ENCODE measurements at regions not wholly inside any gene's neighbourhood (a gene's known extent, or its start where the extent isn't known, plus 50 kb on each side); places are given as distances from the start of the nearest gene placed in this dataset.

DNA sequence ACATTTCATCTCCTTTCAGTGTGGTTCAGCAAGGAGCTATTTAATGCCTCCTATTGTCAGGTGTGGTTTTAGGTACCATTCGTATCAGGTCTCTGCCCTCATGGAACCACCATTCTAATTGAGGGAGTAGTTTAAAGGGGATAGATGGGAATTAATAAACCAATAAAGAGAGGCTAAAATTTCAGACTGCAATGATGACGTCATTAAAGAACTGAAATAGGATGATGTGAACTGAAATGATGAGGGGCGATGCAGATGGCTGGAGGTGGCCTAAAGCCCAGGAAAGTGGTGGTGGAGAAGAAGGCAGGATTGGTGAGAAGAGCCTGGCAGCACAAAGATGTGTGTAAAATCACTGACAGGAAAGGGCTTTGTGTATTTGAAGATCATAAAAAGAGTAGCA lies 148.9 kb upstream of the RBFOX1 start:
- no peak for DNase-seq

- DNase-seq: no peak
Observed at GRCh38 chr16:7182510-7183109, 150.0 kb upstream of the RBFOX1 start.

GRCh38 chr16:7177875-7178274 lies 154.8 kb upstream of the RBFOX1 start:
- DNase-seq: no peak

- DNase-seq: no peak
Observed at GRCh38 chr16:7171151-7171550, 161.5 kb upstream of the RBFOX1 start.

GRCh38 chr16:7167626-7168025 lies 165.0 kb upstream of the RBFOX1 start:
- no peak for DNase-seq

DNA sequence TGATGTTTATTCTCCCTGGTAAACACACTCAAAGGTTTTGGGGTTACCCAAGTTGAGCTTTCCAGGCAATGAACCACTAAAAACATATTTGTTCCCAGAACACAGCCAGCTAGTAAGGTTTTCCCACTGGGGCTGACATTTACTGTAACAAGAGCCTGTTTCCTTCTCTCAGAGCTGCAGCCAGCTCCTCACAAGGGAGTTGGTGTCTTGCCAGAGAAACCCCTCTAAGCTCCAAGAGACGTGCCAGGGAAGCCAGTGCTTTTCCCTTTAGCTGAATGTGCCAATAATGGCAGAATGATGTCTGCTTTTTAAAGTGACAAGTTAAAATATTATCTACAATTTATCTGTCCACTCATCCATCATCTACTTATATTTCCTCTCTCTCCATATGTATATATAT lies 170.8 kb upstream of the RBFOX1 start:
- no peak for DNase-seq

DNA sequence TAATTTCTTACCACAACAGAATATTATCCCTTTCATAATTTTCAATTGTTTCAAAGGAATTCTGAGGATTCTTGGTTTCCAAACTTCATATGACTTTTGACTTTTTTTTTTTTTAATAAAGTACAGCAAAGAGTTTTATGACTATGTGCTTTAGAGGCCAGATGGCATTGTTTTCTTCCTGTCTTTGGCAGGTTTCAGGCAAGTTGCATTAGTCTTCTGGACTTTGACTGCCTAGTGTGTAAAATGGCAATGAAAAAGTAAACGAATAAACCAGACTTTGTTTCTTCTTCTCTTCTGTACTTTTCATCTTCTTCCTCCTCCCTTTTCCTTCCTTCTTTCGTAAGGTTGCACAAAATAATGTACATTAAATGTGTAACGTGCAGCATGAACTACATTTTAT lies 172.6 kb upstream of the RBFOX1 start:
- DNase-seq: no peak

DNA sequence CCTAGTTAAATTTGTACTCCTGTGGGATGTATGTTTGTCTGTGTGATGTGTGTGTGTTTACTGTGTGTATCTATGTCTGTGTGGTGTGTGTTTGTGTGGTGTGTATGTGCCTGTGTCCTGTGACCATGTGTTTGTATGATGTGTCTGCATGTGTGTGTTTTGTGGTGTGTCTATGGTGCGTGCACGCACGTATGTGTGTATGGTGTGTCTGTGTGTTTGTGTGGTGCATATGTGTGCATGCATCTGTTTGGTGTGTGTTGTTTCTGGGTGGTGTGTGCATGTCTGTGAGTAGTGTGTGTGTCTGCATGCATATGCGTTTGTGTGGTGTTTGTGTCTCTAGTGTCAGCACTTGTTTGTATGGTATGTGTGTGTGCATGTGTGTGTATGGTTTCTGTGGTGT lies 174.2 kb upstream of the RBFOX1 start:
- DNase-seq: no peak

- no peak for DNase-seq
Observed at GRCh38 chr16:7150230-7150629, 182.4 kb upstream of the RBFOX1 start.

GRCh38 chr16:7148606-7149005 lies 184.0 kb upstream of the RBFOX1 start:
- no peak for DNase-seq

- DNase-seq: no peak
Observed at GRCh38 chr16:7140899-7141298, 191.7 kb upstream of the RBFOX1 start.

- DNase-seq: no peak
Observed at GRCh38 chr16:7137560-7138330, 194.9 kb upstream of the RBFOX1 start.

GRCh38 chr16:7132465-7132864 lies 200.2 kb upstream of the RBFOX1 start:
- no peak for DNase-seq

DNA sequence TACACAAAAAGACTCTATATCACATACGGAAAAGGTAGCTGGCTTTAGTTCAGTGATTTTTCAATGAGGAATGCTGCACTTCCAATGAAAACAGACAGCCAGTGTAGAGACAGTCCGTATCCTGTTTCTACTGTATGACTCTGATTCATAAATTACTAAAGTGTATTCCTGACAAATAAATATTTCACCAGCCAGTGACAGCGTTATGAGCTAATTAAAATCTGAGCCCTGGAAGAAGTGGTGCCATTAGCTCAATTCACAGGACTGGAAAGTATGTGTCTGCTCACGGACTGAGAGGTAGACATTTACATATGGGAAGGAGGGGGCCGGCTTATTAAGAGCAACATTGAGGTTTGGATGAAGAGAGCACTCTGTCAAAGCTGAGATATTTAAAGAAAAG lies 207.9 kb upstream of the RBFOX1 start:
- no peak for DNase-seq

DNA sequence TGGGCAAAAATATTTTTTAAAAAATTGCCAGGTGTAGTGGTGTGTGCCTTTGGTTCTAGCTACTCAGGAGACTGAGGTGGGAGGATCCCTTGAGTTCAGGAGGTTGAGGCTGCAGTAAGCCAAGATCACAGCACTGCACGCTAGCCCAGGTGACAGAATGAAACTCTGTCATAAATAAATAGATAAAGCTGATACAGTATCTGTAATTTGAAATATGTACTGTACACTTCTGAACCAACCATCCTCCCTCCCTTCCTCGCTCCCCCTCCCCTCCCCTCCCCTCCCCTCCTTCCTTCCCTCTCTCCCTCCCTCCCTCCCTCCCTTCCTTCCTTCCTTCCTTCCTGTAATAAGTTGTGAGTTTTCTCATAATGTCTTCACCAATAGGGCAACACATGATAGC lies 208.4 kb upstream of the RBFOX1 start:
- no peak for DNase-seq

GRCh38 chr16:7116734-7117133 lies 215.9 kb upstream of the RBFOX1 start:
- DNase-seq: no peak

GRCh38 chr16:7115898-7116297 lies 216.7 kb upstream of the RBFOX1 start:
- DNase-seq: no peak

DNA sequence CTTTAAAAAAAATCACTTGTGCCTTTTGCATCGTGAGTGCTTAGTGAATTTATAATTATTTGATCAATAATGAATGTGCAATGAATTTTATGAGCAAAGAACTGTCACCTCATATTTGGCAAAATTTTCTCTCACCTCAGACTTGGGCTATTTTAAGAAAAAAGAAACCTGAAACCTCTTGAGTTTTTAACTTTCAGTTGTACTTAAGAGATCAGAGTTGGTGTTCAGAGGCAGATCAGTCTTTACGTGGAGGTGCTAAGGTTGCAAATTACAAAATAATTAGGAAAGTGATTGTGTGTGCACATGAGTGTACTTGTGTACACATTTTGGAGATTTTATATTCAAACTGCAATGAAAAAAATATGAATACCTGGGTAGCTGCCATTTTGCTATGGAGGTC lies 218.7 kb upstream of the RBFOX1 start:
- no peak for DNase-seq

DNA sequence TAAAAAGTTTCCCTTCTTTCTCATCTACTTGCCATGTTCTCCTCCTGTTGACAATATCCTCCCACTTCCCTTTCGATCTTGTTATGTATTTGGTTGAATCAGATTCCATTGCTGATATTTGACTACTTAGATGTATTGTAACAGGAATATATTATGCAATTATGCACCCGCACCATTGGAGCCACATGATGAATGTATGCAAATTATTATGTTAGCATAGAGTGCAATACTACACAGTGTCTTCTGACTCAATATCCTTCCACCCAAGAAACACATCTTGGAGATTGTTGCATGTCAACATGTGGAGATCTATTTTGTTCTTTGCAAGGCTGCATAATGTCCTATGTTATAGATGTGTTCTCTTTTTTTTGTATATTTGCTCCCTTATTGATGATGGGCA lies 219.2 kb upstream of the RBFOX1 start:
- DNase-seq: no peak

DNA sequence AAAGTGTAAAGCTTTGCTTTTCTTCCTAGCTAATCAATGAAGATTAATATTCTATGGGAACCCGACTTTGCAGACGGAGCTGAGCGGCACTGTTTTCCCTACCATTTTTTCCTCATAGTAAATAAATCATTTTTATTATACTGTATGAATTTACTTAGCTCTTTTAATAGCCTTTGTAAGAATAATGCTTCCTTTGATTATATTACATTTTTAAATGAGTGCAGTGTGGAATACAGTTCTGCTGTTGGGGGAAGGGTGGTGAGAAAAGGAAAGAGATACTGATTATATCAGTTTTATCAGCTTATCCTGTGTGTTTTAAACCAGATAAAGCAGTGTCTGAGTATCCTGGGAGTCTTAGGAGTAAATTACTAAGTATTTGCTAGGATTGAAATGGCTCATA lies 221.4 kb upstream of the RBFOX1 start:
- DNase-seq: no peak

- DNase-seq: no peak
Observed at GRCh38 chr16:7107436-7107835, 225.2 kb upstream of the RBFOX1 start.

GRCh38 chr16:7103056-7103455 lies 229.6 kb upstream of the RBFOX1 start:
- no peak for DNase-seq

DNA sequence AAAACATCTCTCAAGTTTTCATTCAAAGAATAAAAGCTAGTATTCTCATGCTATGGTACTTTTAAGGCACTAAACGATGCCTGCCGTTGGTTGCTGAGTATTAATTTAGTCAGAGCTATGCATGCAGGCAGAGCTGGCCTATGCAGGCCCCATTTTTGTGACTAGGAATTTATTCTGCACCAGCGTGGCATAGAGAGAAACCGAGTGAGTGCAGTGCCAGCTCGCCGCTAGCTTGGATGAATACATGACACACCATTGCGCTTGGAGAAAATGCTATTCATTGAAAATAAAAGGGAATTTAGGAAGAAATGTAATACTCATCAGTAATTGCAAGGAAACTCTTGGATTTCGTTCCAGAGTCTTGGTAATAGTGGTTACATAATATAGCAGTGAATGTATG lies 231.6 kb upstream of the RBFOX1 start:
- no peak for DNase-seq

- DNase-seq: no peak
Observed at GRCh38 chr16:7097518-7097917, 235.1 kb upstream of the RBFOX1 start.

- DNase-seq: no peak
Observed at GRCh38 chr16:7093511-7093910, 239.1 kb upstream of the RBFOX1 start.

Measured in bone marrow (tissue), 2 donors.